Natural killer cell (primary cell): ENCODE measurements at regions not wholly inside any gene's neighbourhood (a gene's known extent, or its start where the extent isn't known, plus 50 kb on each side); places are given as distances from the start of the nearest gene placed in this dataset.

ENCODE experiments used
- ATAC-seq, 3 donors: fragments of 150-1000 bp in 2 of 3; fragments of 200-7000 bp in 1 of 3; cut with Tn5 transposase; 1 replicate in 1 of 3; 2 replicates in 2 of 3; pipeline ENCODE4 v1.10.0; 2021; ENCODE audit warnings: mild to moderate bottlenecking in 2 of 3, moderate library complexity in 2 of 3
- DNase-seq, 2 donors: peaks; one replicate each; pipeline versions ENCODE4 v3.0.0 to v3.0.0-alpha.2; 2013 to 2021; ENCODE audit warnings: mixed read lengths in 1 of 2
- H3K27ac ChIP-seq: one replicate; pipeline ENCODE4 v1.5.1; 2013; ENCODE audit warnings: mild to moderate bottlenecking, low read length
- H3K27me3 ChIP-seq: one replicate; pipeline ENCODE4 v1.6.1; 2013; ENCODE audit warnings: low read length; ENCODE audit not compliant: control insufficient read depth, insufficient read depth
- H3K36me3 ChIP-seq: one replicate; pipeline ENCODE4 v1.6.1; 2013; ENCODE audit warnings: low read length; ENCODE audit not compliant: control insufficient read depth, insufficient read depth
- H3K4me1 ChIP-seq: one replicate; pipeline ENCODE4 v1.6.1; 2013; ENCODE audit warnings: low read length; ENCODE audit not compliant: control insufficient read depth, insufficient read depth
- H3K4me3 ChIP-seq: one replicate; pipeline ENCODE4 v1.5.1; 2013; ENCODE audit warnings: low read length
- H3K9me3 ChIP-seq: one replicate; pipeline ENCODE4 v1.6.1; 2013; ENCODE audit warnings: low read length; ENCODE audit not compliant: control insufficient read depth, insufficient read depth
- H3K27ac Mint-ChIP-seq, 2 donors: one replicate each; pipeline ENCODE4 v1.8.0; 2022; ENCODE audit warnings: mild to moderate bottlenecking in 2 of 2, mixed read lengths in 2 of 2, moderate library complexity in 1 of 2
- H3K27me3 Mint-ChIP-seq, 2 donors: one replicate each; pipeline ENCODE4 v1.8.0; 2022; ENCODE audit warnings: low read depth in 2 of 2, mixed read lengths in 2 of 2
- H3K36me3 Mint-ChIP-seq: one replicate; pipeline ENCODE4 v1.8.0; 2022; ENCODE audit warnings: mixed read lengths
- H3K4me1 Mint-ChIP-seq, 2 donors: one replicate each; pipeline ENCODE4 v1.8.0; 2022; ENCODE audit warnings: mixed read lengths in 2 of 2
- H3K4me3 Mint-ChIP-seq: one replicate; pipeline ENCODE4 v1.8.0; 2022; ENCODE audit warnings: mild to moderate bottlenecking, moderate library complexity, mixed read lengths
- H3K9me3 Mint-ChIP-seq, 2 donors: one replicate each; pipeline ENCODE4 v1.8.0; 2022; ENCODE audit warnings: mixed read lengths in 2 of 2
- WGBS: methylation state at CpG from one replicate; pipeline ENCODE4 v1.1.7; 2013; ENCODE audit warnings: missing lambda C conversion rate; ENCODE audit not compliant: insufficient coverage; 5-methylcytosine and 5-hydroxymethylcytosine counted together
- intact Hi-C: fragments of 100-400 bp; cut with micrococcal nuclease; formaldehyde crosslinking; loops from one replicate; pipeline ENCODE4 v1.14.2; 2022
- TF ChIP-seq, protein P1 (sequence below): fragments of 200-600 bp; IDR thresholded peaks from one replicate; pipeline ENCODE4 v1.8.0; 2022; ENCODE audit warnings: antibody characterized with exemption

DNA sequence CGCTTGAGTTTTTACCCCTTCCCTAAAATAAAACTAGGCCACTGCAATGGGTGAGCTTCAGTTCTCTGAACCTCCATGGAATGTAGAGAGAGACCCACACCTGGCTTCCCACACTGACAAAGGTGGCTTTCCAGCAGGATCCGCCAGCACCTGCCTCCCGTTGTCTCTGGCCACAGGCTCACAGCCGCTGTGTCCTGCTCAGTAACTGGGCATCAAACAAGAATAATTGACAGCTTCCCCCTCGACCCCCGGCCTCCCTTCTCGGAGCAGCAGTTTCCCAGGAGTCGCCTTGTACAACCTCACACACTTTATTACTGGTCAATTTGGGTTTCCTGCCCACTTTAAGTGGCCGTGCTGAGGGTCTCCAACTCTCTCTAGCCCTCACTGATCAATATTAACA, 586.1 kb upstream of the PSMD7 start:
- Mint-ChIP-seq H3K4me3 (no peak overlapping the region), H3K27ac (no peak overlapping the region), H3K9me3 (peaks cover 0 to 2% of the 10 kb centered on the region in 2 donors), H3K4me1 (no peaks in the 10 kb centered on the region), H3K27me3 (no peaks in the 10 kb centered on the region), H3K36me3 (no peaks in the 10 kb centered on the region)
- Histone ChIP-seq H3K27me3 (no peaks in the 10 kb centered on the region), H3K4me3 (no peak overlapping the region), H3K9me3 (no peaks in the 10 kb centered on the region), H3K36me3 (no peaks in the 10 kb centered on the region), H3K4me1 (no peaks in the 10 kb centered on the region), H3K27ac (no peak overlapping the region)
- intact Hi-C loops, result no loop called here
- DNase-seq, result no peak
- ATAC-seq, result no peak
- WGBS, result 52% methylated on average over 9 of the region's 9 CpGs
- TF ChIP-seq, protein P1, sequence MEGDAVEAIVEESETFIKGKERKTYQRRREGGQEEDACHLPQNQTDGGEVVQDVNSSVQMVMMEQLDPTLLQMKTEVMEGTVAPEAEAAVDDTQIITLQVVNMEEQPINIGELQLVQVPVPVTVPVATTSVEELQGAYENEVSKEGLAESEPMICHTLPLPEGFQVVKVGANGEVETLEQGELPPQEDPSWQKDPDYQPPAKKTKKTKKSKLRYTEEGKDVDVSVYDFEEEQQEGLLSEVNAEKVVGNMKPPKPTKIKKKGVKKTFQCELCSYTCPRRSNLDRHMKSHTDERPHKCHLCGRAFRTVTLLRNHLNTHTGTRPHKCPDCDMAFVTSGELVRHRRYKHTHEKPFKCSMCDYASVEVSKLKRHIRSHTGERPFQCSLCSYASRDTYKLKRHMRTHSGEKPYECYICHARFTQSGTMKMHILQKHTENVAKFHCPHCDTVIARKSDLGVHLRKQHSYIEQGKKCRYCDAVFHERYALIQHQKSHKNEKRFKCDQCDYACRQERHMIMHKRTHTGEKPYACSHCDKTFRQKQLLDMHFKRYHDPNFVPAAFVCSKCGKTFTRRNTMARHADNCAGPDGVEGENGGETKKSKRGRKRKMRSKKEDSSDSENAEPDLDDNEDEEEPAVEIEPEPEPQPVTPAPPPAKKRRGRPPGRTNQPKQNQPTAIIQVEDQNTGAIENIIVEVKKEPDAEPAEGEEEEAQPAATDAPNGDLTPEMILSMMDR, result no peak

DNA sequence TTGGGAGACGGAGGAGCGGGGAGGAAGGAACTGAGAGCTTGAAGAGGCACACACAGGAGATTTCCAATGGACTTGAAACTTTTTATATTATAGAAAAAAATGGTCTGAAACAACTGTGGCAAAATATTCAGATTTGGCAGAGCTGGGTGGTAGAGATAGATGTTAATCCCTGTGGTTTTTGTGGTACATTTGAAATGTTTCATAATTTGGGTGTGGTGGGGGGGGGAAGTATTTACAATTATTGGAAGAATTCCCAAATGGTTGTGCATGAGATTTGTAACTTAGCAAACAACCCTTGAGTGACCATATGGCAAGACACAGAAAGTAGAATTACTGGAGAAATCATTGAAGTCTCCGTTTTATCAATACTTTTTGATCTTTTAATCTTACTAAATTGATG, 588.8 kb upstream of the PSMD7 start:
- H3K27ac Mint-ChIP-seq, result no peak overlapping the region
- no peaks in the 10 kb centered on the region for H3K4me1 Mint-ChIP-seq
- no peak overlapping the region for H3K27ac ChIP-seq
- ATAC-seq, result no peak
- no peak overlapping the region for H3K4me3 ChIP-seq
- no peak for DNase-seq
- no peaks in the 10 kb centered on the region for H3K4me1 ChIP-seq
- no peaks in the 10 kb centered on the region for H3K9me3 ChIP-seq
- intact Hi-C loops, result no loop called here
- no peaks in the 10 kb centered on the region for H3K36me3 Mint-ChIP-seq
- no peaks in the 10 kb centered on the region for H3K27me3 ChIP-seq
- WGBS, result 98% methylated on average over 2 of the region's 3 CpGs
- peaks cover 0 to 2% of the 10 kb centered on the region in 2 donors for H3K9me3 Mint-ChIP-seq
- TF ChIP-seq, protein P1, result no peak
- H3K4me3 Mint-ChIP-seq, result no peak overlapping the region
- no peaks in the 10 kb centered on the region for H3K36me3 ChIP-seq
- no peaks in the 10 kb centered on the region for H3K27me3 Mint-ChIP-seq

DNA sequence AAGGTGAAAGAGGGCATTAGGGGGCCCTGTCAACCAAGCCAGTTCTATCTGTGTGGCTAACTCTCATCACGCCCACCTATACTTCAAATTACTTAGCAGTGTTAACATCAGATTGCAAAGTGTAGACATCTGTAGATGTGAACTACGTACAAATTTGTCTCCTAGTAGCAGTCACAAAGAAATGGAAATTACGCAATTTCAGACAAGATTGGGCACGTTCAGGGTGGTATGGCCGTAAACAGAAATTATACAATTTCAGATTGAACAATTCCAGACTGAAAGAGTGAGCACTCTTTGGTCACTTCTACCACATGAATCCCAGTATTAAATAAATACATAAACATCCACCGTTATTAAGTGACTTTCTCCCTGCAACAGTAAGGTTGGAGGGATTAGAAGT, 592.7 kb upstream of the PSMD7 start:
- Mint-ChIP-seq H3K27me3 (peaks cover 0 to 3% of the 10 kb centered on the region in 2 donors), H3K4me1 (no peaks in the 10 kb centered on the region), H3K36me3 (no peaks in the 10 kb centered on the region), H3K9me3 (peaks cover 0 to 2% of the 10 kb centered on the region in 2 donors), H3K4me3 (no peak overlapping the region), H3K27ac (no peak overlapping the region)
- TF ChIP-seq, protein P1, result no peak
- intact Hi-C loops, result no loop called here
- Histone ChIP-seq H3K27ac (no peak overlapping the region), H3K27me3 (no peaks in the 10 kb centered on the region), H3K4me1 (no peaks in the 10 kb centered on the region), H3K4me3 (no peak overlapping the region), H3K36me3 (no peaks in the 10 kb centered on the region), H3K9me3 (no peaks in the 10 kb centered on the region)
- WGBS, result 91% methylated on average over 5 of the region's 6 CpGs
- no peak for ATAC-seq
- DNase-seq, result no peak

DNA sequence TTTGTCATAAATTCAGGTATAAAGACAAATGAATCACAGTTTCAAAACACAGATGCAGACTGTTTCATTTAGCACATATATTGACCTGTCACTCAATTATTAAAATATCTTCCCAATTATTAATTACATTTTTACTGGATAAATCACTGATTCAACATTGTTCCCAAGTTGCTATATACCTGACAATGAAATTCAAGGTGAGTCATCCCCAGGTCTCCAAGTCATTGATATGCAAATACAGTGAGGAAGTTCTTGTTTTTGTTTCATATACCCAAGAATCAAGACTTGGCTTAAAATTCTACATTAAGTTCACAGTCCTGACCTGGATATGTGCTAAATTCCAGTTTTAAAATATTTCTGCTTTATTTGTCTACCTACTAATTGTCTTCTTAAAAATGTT, 599.3 kb upstream of the PSMD7 start:
- intact Hi-C loops, result no loop called here
- Mint-ChIP-seq H3K4me3 (no peak overlapping the region), H3K27me3 (peaks cover 0 to 5% of the 10 kb centered on the region in 2 donors), H3K27ac (no peak overlapping the region), H3K9me3 (no peaks in the 10 kb centered on the region), H3K4me1 (no peaks in the 10 kb centered on the region), H3K36me3 (no peaks in the 10 kb centered on the region)
- TF ChIP-seq, protein P1, result no peak
- H3K27ac ChIP-seq, result no peak overlapping the region
- ATAC-seq, result no peak
- no peak overlapping the region for H3K4me3 ChIP-seq
- no peaks in the 10 kb centered on the region for H3K4me1 ChIP-seq
- H3K27me3 ChIP-seq, result no peaks in the 10 kb centered on the region
- no peaks in the 10 kb centered on the region for H3K9me3 ChIP-seq
- DNase-seq, result no peak
- no peaks in the 10 kb centered on the region for H3K36me3 ChIP-seq
